ENCODE measurements at regions not wholly inside any gene's neighbourhood (a gene's known extent, or its start where the extent isn't known, plus 50 kb on each side); places are given as distances from the start of the nearest gene placed in this dataset.

GRCh38 chr9:1531424-1531823 is 481.3 kb downstream of the DMRT2 start:
- TF ChIP-seq CTCF (IDR thresholded peaks at IDR 0.05; ENCODE audit: poor library complexity) (no peak), EZH2phosphoT487 (IDR thresholded peaks at IDR 0.05; ENCODE audit: low read depth, severe bottlenecking, unreplicated experiment) (no peak)

Data from hepatocyte (in vitro differentiated cells).